ENCODE measurements at regions not wholly inside any gene's neighbourhood (a gene's known extent, or its start where the extent isn't known, plus 50 kb on each side); places are given as distances from the start of the nearest gene placed in this dataset.

DNA sequence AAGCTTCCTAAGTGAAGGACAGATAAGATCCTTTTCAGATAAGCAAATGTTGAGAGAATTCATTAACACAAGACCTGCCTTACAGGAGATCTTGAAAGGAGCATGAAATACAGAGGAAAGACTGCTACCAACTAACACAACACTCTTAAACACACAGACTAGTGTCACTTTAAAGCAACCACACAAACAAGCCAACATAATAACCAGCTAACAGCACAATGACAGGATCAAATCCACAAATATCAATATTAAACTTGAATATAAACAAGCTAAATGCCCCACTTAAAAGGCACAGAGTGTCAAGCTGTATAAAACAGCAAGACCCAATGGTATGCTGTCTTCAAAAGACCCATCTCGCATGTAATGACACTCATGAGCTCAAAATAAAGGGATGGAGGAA is 70.8 kb upstream of the HMGXB4 start:
- Histone ChIP-seq H3K27me3 (ENCODE audit: control insufficient read depth in 2 of 2, insufficient read depth in 2 of 2, low read length in 2 of 2) (no peaks in the 10 kb centered on the region), H3K9me3 (replicated peaks; ENCODE audit: control insufficient read depth, insufficient read depth, low read depth, low read length) (peaks cover 4% of the 10 kb centered on the region), H3K4me1 (replicated peaks in 1 of 2; ENCODE audit: control insufficient read depth in 2 of 2, insufficient read depth in 2 of 2, low read length in 2 of 2) (no peaks in the 10 kb centered on the region), H2AFZ (ENCODE audit: low read depth, low read length) (no peak overlapping the region), H3K27ac (ENCODE audit: extremely low read depth, low read depth, low read length) (no peak overlapping the region), H3K9ac (ENCODE audit: insufficient read depth in 1 of 2, low read depth in 2 of 2, low read length in 2 of 2) (no peak overlapping the region), H3K4me2 (ENCODE audit: insufficient read depth, low read length) (no peak overlapping the region), H3K9me1 (ENCODE audit: control insufficient read depth, insufficient read depth, low read length) (no peaks in the 10 kb centered on the region), H3K4me3 (no peak overlapping the region), H4K20me1 (replicated peaks; ENCODE audit: control insufficient read depth, insufficient read depth, low read length) (no peaks in the 10 kb centered on the region), H3K36me3 (ENCODE audit: control insufficient read depth, insufficient read depth, low read length) (peaks cover 17% of the 10 kb centered on the region), H3K79me2 (ENCODE audit: control insufficient read depth, insufficient read depth, low read length) (peaks cover 2% of the 10 kb centered on the region; the same call in 1 of the 3 replicates)
- no peak for TF ChIP-seq ADNP (tag; IDR thresholded peaks at IDR 0.05)
- TF ChIP-seq GTF2A2 (tag; IDR thresholded peaks at IDR 0.05) = no peak
- TF ChIP-seq LARP7 (IDR thresholded peaks at IDR 0.05) = no peak
- TF ChIP-seq, protein P1, sequence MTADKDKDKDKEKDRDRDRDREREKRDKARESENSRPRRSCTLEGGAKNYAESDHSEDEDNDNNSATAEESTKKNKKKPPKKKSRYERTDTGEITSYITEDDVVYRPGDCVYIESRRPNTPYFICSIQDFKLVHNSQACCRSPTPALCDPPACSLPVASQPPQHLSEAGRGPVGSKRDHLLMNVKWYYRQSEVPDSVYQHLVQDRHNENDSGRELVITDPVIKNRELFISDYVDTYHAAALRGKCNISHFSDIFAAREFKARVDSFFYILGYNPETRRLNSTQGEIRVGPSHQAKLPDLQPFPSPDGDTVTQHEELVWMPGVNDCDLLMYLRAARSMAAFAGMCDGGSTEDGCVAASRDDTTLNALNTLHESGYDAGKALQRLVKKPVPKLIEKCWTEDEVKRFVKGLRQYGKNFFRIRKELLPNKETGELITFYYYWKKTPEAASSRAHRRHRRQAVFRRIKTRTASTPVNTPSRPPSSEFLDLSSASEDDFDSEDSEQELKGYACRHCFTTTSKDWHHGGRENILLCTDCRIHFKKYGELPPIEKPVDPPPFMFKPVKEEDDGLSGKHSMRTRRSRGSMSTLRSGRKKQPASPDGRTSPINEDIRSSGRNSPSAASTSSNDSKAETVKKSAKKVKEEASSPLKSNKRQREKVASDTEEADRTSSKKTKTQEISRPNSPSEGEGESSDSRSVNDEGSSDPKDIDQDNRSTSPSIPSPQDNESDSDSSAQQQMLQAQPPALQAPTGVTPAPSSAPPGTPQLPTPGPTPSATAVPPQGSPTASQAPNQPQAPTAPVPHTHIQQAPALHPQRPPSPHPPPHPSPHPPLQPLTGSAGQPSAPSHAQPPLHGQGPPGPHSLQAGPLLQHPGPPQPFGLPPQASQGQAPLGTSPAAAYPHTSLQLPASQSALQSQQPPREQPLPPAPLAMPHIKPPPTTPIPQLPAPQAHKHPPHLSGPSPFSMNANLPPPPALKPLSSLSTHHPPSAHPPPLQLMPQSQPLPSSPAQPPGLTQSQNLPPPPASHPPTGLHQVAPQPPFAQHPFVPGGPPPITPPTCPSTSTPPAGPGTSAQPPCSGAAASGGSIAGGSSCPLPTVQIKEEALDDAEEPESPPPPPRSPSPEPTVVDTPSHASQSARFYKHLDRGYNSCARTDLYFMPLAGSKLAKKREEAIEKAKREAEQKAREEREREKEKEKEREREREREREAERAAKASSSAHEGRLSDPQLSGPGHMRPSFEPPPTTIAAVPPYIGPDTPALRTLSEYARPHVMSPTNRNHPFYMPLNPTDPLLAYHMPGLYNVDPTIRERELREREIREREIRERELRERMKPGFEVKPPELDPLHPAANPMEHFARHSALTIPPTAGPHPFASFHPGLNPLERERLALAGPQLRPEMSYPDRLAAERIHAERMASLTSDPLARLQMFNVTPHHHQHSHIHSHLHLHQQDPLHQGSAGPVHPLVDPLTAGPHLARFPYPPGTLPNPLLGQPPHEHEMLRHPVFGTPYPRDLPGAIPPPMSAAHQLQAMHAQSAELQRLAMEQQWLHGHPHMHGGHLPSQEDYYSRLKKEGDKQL (CRISPR knock-in tag; IDR thresholded peaks at IDR 0.05; ENCODE audit: borderline replicate concordance) = no peak
- TF ChIP-seq, protein P2, sequence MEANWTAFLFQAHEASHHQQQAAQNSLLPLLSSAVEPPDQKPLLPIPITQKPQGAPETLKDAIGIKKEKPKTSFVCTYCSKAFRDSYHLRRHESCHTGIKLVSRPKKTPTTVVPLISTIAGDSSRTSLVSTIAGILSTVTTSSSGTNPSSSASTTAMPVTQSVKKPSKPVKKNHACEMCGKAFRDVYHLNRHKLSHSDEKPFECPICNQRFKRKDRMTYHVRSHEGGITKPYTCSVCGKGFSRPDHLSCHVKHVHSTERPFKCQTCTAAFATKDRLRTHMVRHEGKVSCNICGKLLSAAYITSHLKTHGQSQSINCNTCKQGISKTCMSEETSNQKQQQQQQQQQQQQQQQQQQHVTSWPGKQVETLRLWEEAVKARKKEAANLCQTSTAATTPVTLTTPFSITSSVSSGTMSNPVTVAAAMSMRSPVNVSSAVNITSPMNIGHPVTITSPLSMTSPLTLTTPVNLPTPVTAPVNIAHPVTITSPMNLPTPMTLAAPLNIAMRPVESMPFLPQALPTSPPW (CRISPR knock-in tag; IDR thresholded peaks at IDR 0.05) = no peak
- no peak for TF ChIP-seq TCF7 (IDR thresholded peaks at IDR 0.05; ENCODE audit: borderline replicate concordance)
- no peak for TF ChIP-seq ZFX (CRISPR knock-in tag; IDR thresholded peaks at IDR 0.05)
- no peak for TF ChIP-seq DNMT1 (IDR thresholded peaks at IDR 0.05)
- TF ChIP-seq MAZ (CRISPR knock-in tag; conservative IDR thresholded peaks at IDR 0.05 in 1 of 2, IDR thresholded peaks at IDR 0.05 in 1 of 2) = no peak
- TF ChIP-seq, protein P3, sequence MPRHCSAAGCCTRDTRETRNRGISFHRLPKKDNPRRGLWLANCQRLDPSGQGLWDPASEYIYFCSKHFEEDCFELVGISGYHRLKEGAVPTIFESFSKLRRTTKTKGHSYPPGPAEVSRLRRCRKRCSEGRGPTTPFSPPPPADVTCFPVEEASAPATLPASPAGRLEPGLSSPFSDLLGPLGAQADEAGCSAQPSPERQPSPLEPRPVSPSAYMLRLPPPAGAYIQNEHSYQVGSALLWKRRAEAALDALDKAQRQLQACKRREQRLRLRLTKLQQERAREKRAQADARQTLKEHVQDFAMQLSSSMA (CRISPR knock-in tag; IDR thresholded peaks at IDR 0.05) = no peak
- no peak for TF ChIP-seq MYNN (IDR thresholded peaks at IDR 0.05)
- TF ChIP-seq MYNN (CRISPR knock-in tag; IDR thresholded peaks at IDR 0.05) = no peak
- no peak for TF ChIP-seq RNF2 (IDR thresholded peaks at IDR 0.05)
- no peak for TF ChIP-seq YBX1 (IDR thresholded peaks at IDR 0.05)
- DNase-seq (ENCODE audit: extremely low read depth in 1 of 4, low spot score in 3 of 4) (no peak), ATAC-seq (no peak), FAIRE-seq (no peak)
- 79% methylated on average over 1 of the region's 1 CpG for WGBS (ENCODE audit: insufficient coverage, low coverage, missing lambda C conversion rate)
- POLR2A ChIA-PET = interaction anchor here (1.4 to 1.6 kb wide), 2 partner anchors 9 to 11 kb away, joined by 3 to 4 read pairs; no protein-coding TSS in a partner anchor
- intact Hi-C loops (cut with micrococcal nuclease) (no loop called here), in situ Hi-C loops (cut with MboI) (no loop called here)
- no TSS peak for BruUV-seq (replicated peaks)
- CTCF ChIA-PET (ENCODE audit: low intra/inter-chr PET ratio) = no interaction called here
